ENCODE measurements at regions not wholly inside any gene's neighbourhood (a gene's known extent, or its start where the extent isn't known, plus 50 kb on each side); places are given as distances from the start of the nearest gene placed in this dataset.

DNA sequence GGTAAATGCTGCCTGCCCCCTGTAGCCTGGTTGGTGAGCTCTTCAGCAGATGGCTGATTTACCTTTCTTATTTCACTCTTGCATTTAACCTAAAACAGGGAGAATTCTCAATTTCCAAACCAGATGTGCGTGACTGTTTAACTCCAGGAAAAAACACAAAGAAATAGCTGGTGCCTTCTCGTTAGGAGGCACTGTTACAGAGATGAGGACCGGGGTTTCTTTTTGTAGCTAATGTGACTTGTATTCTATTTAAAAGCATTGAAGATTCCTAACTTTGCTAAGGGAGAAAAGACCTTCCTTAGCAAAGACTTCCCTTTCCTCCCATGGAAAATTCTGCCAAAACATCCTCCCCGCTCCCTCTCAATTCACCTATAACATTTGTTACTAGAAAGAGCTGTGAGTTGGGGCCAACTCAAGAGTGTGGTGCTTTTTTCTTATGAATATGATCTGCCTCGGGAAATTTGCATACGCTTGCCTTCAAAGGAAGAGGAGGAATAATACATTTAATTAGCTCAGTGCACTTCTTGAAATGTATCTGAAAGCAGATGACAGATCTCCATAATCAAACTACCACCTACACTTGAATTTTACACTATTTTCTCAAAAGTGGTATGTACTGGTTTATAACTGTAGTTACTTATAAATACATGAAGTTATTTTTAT, 102.0 kb upstream of the ARID2 start:
- no peak for DNase-seq (ENCODE audit: low spot score)

DNA sequence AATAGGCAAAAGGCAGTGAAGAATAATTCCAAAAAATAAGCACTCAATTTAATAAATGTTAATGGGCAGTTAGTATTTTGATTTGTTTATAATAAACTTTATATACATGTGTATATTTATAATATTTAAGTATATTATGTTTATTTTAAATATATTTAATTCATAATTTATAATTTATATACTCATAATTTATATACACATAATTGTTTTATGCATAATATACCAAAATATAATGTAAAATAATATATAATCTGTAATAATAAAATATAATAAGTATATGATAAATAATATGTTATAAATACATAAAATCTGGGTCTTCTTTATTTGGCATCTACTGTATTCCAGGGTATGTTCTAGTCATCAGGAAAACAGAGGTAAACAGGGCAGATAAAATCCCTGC, 100.2 kb upstream of the ARID2 start:
- no peak for DNase-seq (ENCODE audit: low spot score)

DNA sequence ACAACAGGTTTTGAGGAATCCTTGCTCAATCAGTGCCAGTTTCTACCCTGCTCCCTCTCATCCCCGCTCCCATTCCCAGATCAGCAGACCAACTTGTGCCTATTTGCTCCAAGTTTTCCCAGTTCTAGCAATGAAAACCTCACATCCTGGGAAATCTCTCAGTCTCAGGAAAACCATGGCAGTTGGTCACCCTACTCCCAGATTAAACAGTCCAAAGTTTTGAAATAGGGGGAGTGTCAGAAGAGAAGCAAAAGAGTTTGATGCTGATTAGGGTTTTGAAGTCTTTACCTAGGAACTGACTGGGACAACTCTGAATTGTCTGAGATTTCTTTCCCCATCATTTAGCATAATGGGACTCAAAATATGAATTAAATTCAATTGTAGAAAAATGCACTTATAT, 95.8 kb upstream of the ARID2 start:
- no peak for DNase-seq (ENCODE audit: low spot score)

- no peak for DNase-seq (ENCODE audit: low spot score)
Measured at GRCh38 chr12:45634273-45634917, 95.1 kb upstream of the ARID2 start.

DNA sequence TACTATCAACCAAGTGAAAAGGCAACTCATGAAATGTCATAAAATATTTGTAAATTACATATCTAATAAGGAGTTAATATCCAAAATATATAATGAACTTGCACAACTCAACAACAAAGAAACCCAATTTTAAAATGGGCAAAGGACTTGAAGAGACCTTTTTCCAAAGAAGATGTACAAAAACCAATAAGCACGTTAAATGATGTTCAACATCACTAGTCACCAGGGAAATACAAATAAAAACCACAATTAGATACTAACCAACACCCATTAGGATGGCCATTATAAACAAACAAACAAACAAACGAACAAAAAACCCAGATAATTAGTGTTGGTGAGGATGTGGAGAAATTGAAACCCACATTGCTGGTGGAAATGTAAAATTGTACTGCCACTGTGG, 92.3 kb upstream of the ARID2 start:
- no peak for DNase-seq (ENCODE audit: low spot score)

DNA sequence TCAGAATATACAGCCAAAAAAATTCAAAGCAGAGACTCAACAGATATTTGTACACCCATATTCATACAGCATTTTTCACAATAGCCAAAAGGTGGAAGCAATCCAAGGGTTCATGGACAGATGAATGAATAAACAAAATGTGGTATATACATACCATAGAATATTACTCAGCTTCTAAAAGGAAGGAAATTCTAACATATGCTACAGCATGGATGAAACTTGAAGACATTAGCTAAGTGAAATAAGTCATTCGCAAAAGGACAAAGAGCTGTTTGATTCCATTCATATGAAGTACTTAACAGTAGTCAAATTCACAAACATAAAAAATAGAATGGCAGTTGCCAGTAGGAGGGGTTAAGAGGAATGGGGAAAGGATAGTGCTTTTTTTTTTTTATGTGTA, 91.8 kb upstream of the ARID2 start:
- DNase-seq (ENCODE audit: low spot score) = peak; percentile 2

DNA sequence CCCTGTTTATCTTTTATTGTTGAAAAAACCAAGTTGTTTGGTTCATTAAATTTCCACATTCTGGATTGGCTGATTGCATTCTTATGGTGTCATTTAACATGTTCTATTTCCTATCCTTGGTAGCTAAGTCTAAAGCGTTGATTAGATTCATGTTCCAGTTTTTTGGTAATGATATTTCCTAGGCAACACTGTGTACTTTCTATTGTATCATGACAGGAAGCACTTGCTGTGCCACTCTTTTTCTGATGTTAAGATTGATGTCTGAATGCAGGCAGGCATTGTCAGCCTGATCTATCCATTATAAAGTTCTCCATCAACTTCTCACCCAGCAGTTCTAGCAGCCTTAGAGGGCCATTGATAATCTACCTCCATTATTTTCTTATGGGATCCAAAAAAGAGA, 91.1 kb upstream of the ARID2 start:
- DNase-seq (ENCODE audit: low spot score) = no peak

DNA sequence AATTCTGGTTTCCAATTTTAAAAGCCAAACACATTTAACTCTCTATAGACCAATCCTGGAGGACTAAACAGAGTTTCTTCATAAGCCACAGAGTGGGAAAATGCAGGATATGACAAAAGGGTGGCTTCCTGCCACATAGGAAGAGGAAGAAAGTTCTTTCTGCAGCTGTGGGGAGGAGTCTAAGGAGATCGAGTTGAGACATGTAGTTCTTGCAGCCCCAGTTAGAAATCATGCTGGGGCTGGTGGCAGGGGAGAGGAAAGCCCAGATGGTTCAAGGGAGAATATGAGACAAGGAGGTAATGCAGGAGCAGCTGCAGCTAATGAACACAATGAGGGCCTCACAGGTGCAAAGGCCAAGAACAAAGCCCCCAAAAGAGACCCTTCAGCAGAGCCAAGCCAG, 85.0 kb upstream of the ARID2 start:
- peak; percentile 16 for DNase-seq (ENCODE audit: low spot score)

GRCh38 chr12:45646851-45647581, 82.5 kb upstream of the ARID2 start:
- DNase-seq (ENCODE audit: low spot score) = no peak

- no peak for DNase-seq (ENCODE audit: low spot score)
Measured at GRCh38 chr12:45648070-45648469, 81.4 kb upstream of the ARID2 start.

DNA sequence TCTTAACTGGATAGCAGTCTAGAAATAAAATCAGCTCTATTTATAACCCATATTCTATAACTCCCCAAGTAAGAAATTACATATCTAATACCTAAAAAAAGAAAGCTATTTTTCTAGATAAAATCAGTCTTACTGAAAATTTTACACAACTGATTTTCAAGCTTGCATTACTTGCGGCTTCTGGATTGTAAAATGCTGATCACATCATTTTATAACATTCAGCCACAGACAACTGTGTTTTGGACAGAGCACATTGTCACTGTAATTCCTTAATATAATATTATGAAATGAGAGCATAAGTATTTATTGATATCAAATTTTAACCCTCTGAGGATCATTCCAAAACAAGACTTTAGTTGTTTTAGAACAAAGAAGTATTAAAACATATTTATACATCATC, 78.5 kb upstream of the ARID2 start:
- DNase-seq (ENCODE audit: low spot score) = no peak

- DNase-seq (ENCODE audit: low spot score) = no peak
Measured at GRCh38 chr12:45654002-45654665, 75.4 kb upstream of the ARID2 start.

DNA sequence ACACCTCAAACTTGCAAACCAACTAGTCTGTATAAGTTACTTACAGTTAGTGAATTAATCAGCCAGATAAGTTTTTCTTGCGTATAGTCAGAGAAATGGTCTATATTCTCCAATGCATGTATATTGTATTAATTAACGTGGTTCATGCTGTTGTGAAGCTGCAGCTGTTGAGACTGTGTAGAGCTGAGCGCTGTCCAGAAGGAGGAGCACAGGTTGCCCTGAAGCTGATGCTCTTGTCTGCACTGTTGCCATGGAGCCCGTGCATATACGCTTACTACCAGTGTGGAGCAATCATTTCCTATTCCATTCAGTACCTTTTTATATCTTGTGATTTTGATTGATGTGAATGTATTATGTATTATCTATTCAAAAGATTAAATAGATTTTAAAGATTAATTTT, 74.3 kb upstream of the ARID2 start:
- no peak for DNase-seq (ENCODE audit: low spot score)

DNA sequence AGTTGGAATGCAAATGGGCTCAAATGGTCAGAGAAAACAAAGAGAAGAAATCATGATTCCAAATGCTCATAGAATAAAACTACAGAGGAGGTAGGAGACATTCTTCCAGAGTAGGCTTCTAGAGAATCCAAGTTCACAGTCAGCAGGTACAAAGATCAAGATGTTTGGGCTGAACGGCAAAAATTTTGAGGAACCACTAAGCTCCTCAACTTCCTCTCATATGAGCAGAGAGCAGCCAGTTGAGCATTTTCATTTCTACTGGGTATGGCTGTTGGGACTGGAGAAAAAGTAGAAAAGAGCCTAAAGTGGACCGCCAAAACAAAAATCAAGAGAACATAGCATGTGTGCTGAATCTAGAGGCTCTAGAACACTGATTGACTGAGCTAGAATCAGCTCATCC, 73.8 kb upstream of the ARID2 start:
- DNase-seq (ENCODE audit: low spot score) = no peak

- no peak for DNase-seq (ENCODE audit: low spot score)
Measured at GRCh38 chr12:45658020-45658419, 71.5 kb upstream of the ARID2 start.

DNA sequence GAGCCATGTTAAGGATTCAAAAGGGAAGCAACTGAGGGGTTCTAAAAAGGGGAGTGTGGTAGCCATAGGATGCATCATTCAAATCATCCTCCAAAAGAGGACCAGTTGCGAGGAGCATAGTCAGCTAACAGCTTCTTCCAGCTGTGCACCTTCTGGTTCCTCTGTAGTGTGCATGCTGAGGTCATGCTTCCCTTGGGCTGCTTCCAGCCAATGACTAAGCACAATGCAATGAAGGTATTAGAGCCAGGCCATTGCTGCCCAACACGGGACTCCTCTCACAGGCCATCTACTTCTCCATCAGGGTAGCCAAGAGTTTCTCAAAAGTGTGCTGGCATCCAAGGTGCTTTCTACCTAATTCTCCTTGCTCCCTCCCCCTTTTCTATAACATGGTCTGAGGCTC, 69.2 kb upstream of the ARID2 start:
- DNase-seq (ENCODE audit: low spot score) = peak; percentile 82

DNA sequence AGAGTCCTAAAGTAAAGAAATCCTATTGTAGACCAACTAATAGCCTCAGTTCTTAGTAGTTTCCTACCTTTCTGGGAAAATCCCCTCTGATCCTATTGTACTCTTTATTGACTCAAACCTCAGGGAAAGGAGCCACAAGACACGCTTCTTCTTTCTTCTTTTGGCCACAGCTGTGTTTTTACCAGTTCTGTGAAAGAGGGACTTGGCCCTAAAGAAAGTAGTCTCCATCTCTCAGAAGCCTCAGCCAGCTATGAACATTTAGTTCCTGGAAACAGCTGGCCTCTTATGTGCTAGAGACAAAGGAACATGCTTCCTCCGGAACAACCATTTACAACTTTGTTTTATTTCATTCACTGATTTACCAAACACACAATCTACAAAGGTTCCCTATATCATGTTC, 66.1 kb upstream of the ARID2 start:
- DNase-seq (ENCODE audit: low spot score) = no peak

- DNase-seq (ENCODE audit: low spot score) = no peak
Measured at GRCh38 chr12:45665941-45666340, 63.6 kb upstream of the ARID2 start.

- no peak for DNase-seq (ENCODE audit: low spot score)
Measured at GRCh38 chr12:45666396-45666795, 63.1 kb upstream of the ARID2 start.

GRCh38 chr12:45666816-45667215, 62.7 kb upstream of the ARID2 start:
- no peak for DNase-seq (ENCODE audit: low spot score)

DNA sequence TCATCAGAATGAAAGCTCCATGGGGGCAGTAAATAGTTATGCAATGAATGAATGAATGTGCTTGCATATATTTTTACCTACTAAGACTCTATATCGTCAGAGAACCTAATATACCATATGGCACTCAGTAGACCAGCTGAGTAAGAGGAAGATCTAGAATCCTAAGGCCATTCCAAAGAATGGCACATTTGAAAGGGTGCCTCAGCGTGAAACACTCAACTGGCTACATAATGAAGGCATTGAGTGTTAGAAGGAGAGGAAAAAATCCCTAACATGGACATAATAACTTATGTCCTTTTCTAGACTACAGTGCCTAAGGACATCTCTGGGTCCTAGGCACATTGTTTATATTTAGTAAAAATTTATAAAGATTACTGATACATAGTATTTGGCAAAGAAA, 61.7 kb upstream of the ARID2 start:
- DNase-seq (ENCODE audit: low spot score) = no peak

- DNase-seq (ENCODE audit: low spot score) = no peak
Measured at GRCh38 chr12:45668641-45669040, 60.9 kb upstream of the ARID2 start.

DNA sequence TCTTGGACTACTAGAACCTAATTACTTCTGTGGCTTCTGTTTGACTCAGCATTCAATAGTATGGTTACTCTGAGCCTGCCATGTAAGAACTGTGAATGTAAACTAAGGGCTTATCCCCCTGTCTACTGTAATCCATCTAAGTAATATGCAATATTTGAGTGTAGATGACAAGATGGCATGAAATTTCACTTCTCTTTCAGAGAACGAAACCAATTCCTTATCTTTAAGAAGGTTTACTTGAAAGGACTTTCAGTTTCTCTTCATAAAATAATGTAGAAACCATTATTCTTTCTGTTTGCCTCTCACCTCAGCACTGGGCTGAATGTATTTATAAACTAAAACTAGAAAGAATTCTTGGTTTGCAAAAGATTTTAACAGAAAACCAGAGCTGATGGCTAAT, 60.4 kb upstream of the ARID2 start:
- no peak for DNase-seq (ENCODE audit: low spot score)

Measured in A172 (cell line).